K562 (cell line): ENCODE measurements at regions not wholly inside any gene's neighbourhood (a gene's known extent, or its start where the extent isn't known, plus 50 kb on each side); places are given as distances from the start of the nearest gene placed in this dataset.

Source experiments
- ATAC-seq: fragments of 200-7000 bp; cut with Tn5 transposase; 3 replicates; pipeline ENCODE4 v1.9.1; 2020; ENCODE audit warnings: moderate library complexity
- BruUV-seq: library from RNA; stranded (reverse); fragments of 400-500 nt; replicated peaks from 2 replicates; lab custom pipeline; 2021; lab: Mats Ljungman, UMichigan
- CTCF ChIA-PET: fragments of 300-600 bp; formaldehyde crosslinking; extraction: SDS; loops from one replicate; lab custom pipeline; 2021; ENCODE audit warnings: low intra/inter-chr PET ratio; lab: Yijun Ruan, JAX
- POLR2A ChIA-PET: fragments of 300-600, 350-650 bp; sonication (Branson Sonifier 250); formaldehyde crosslinking; extraction: SDS; loops from one replicate; lab custom pipeline; 2021; ENCODE audit warnings: antibody characterized with exemption, inconsistent platforms; lab: Yijun Ruan, JAX
- DNase-seq, 4 experiments: peaks; one replicate each; pipeline versions ENCODE4 v3.0.0 to v3.0.0-alpha.2; 2011 to 2018; ENCODE audit warnings: low spot score in 3 of 4, mixed read lengths in 3 of 4; ENCODE audit errors: extremely low read depth in 1 of 4
- FAIRE-seq: peaks from 2 replicates; lab custom pipeline; 2011; peaks lifted over from hg19 to GRCh38; lab: Jason Lieb, UNC
- H2AFZ ChIP-seq: 2 replicates; pipeline ENCODE4 v1.6.0; 2011; ENCODE audit warnings: low read depth, low read length, control low read depth, inconsistent platforms
- H3K27ac ChIP-seq: fragments of 200-600 bp; 3 replicates; pipeline ENCODE4 v1.8.0; 2011; ENCODE audit warnings: low read depth, mild to moderate bottlenecking, control low read depth, inconsistent platforms, low read length, moderate library complexity, mixed read lengths; ENCODE audit errors: extremely low read depth
- H3K27me3 ChIP-seq, 2 experiments: fragments of 300-600 bp in 1 of 2; 2 replicates in 1 of 2; 3 replicates in 1 of 2; pipeline versions ENCODE4 v1.6.0 to v1.8.0; 2011; ENCODE audit warnings: inconsistent platforms in 2 of 2, low read length in 2 of 2, mild to moderate bottlenecking in 1 of 2, mixed read lengths in 1 of 2, moderate library complexity in 1 of 2; ENCODE audit not compliant: control insufficient read depth in 2 of 2, insufficient read depth in 2 of 2
- H3K36me3 ChIP-seq: fragments of 300-600 bp; 3 replicates; pipeline ENCODE4 v1.8.0; 2011; ENCODE audit warnings: mild to moderate bottlenecking, low read length, inconsistent platforms; ENCODE audit not compliant: control insufficient read depth, insufficient read depth
- H3K4me1 ChIP-seq, 2 experiments: fragments of 200-600 bp in 1 of 2; replicated peaks in 1 of 2; 2 replicates in 1 of 2; 3 replicates in 1 of 2; pipeline versions ENCODE4 v1.5.1 to v1.8.0; 2011; ENCODE audit warnings: inconsistent platforms in 2 of 2, low read length in 2 of 2, mild to moderate bottlenecking in 1 of 2, mixed read lengths in 1 of 2, moderate library complexity in 1 of 2; ENCODE audit not compliant: control insufficient read depth in 2 of 2, insufficient read depth in 2 of 2
- H3K4me2 ChIP-seq: 2 replicates; pipeline ENCODE4 v1.6.1; 2011; ENCODE audit warnings: low read length, control low read depth, inconsistent platforms, mixed read lengths; ENCODE audit not compliant: insufficient read depth
- H3K4me3 ChIP-seq: fragments of 200-600 bp; sonication (generic), shearing (Covaris generic); 2 replicates; pipeline ENCODE4 v1.5.1; 2016; ENCODE audit warnings: control low read depth, inconsistent platforms
- H3K79me2 ChIP-seq: fragments of 200-600 bp; 3 replicates; pipeline ENCODE4 v1.8.0; 2011; ENCODE audit warnings: low read length, inconsistent platforms; ENCODE audit not compliant: control insufficient read depth, insufficient read depth
- H3K9ac ChIP-seq, 2 experiments: 2 replicates each; pipeline versions ENCODE4 v1.6.0 to v1.6.1; 2011; ENCODE audit warnings: low read depth in 2 of 2, low read length in 2 of 2, control low read depth in 1 of 2, inconsistent platforms in 1 of 2, mild to moderate bottlenecking in 1 of 2, mixed read lengths in 1 of 2; ENCODE audit not compliant: insufficient read depth in 1 of 2
- H3K9me1 ChIP-seq: one replicate; pipeline ENCODE4 v1.6.0; 2011; ENCODE audit warnings: inconsistent platforms, mild to moderate bottlenecking, low read length, moderate library complexity; ENCODE audit not compliant: control insufficient read depth, insufficient read depth
- H3K9me3 ChIP-seq: replicated peaks from 2 replicates; pipeline ENCODE4 v1.5.1; 2011; ENCODE audit warnings: low read depth, low read length, inconsistent platforms; ENCODE audit not compliant: control insufficient read depth, insufficient read depth
- H4K20me1 ChIP-seq: replicated peaks from 2 replicates; pipeline ENCODE4 v1.6.1; 2011; ENCODE audit warnings: low read length, inconsistent platforms, mixed read lengths; ENCODE audit not compliant: control insufficient read depth, insufficient read depth
- ASH1L ChIP-seq: fragments of 450-650 bp; IDR thresholded peaks from 2 replicates; pipeline ENCODE4 v1.6.1; 2018; ENCODE audit warnings: borderline replicate concordance, mild to moderate bottlenecking, low read depth; ENCODE audit not compliant: partially characterized antibody
- ATF7 ChIP-seq: fragments of 450-650 bp; IDR thresholded peaks from 2 replicates; pipeline ENCODE4 v1.7.1; 2014; ENCODE audit warnings: mild to moderate bottlenecking, moderate library complexity
- BDP1 ChIP-seq: IDR thresholded peaks from 3 replicates; pipeline ENCODE4 v1.6.1; 2011; ENCODE audit not compliant: insufficient read length, insufficient read depth
- EP400 ChIP-seq: fragments of 450-650 bp; IDR thresholded peaks from 2 replicates; pipeline ENCODE4 v1.6.1; 2017; ENCODE audit warnings: antibody characterized with exemption, mild to moderate bottlenecking, moderate library complexity
- GABPB1 ChIP-seq: sonication (generic); formaldehyde crosslinking; IDR thresholded peaks from 2 replicates; pipeline ENCODE4 v1.8.0; 2022; ENCODE audit warnings: mild to moderate bottlenecking, missing genetic modification reagents
- HCFC1 ChIP-seq: IDR thresholded peaks from 2 replicates; pipeline ENCODE4 v1.6.1; 2012; ENCODE audit warnings: low read depth, low read length, improper control_type of control experiment
- ILK ChIP-seq: fragments of 450-650 bp; IDR thresholded peaks from 2 replicates; pipeline ENCODE4 v1.6.1; 2016; ENCODE audit warnings: missing genetic modification characterization, low read depth, mild to moderate bottlenecking, missing compliant biosample characterization, moderate library complexity, borderline replicate concordance
- PHF21A ChIP-seq: fragments of 450-650 bp; IDR thresholded peaks from 2 replicates; pipeline ENCODE4 v1.6.1; 2017; ENCODE audit warnings: low read depth, borderline replicate concordance
- ZBTB43 ChIP-seq: sonication (generic); formaldehyde crosslinking; IDR thresholded peaks from 2 replicates; pipeline ENCODE4 v1.8.0; 2023; ENCODE audit warnings: mild to moderate bottlenecking, missing genetic modification reagents
- ZBTB9 ChIP-seq: fragments of 450-650 bp; formaldehyde crosslinking; IDR thresholded peaks from 2 replicates; pipeline ENCODE4 v1.4.0; 2020; ENCODE audit warnings: mild to moderate bottlenecking, moderate library complexity
- ZNF24 ChIP-seq: fragments of 450-650 bp; IDR thresholded peaks from 2 replicates; pipeline ENCODE4 v1.6.1; 2016
- WGBS: fragments of 100-300 bp; shearing (Covaris generic); methylation state at CpG from one replicate; pipeline ENCODE4 v1.1.6; 2016; ENCODE audit warnings: low coverage, mixed read lengths; ENCODE audit not compliant: insufficient coverage; ENCODE audit errors: missing lambda C conversion rate; 5-methylcytosine and 5-hydroxymethylcytosine counted together
- in situ Hi-C: fragments of 300-500 bp; cut with MboI; formaldehyde crosslinking; loops from 4 replicates; pipeline ENCODE4 v1.15.0; 2018; ENCODE audit warnings: inconsistent platforms, mixed read lengths
- intact Hi-C: fragments of 100-400 bp; cut with micrococcal nuclease; formaldehyde crosslinking; loops from 2 replicates; pipeline ENCODE4 v1.14.2; 2022
- TF ChIP-seq, protein P1 (sequence below): fragments of 250-450 bp; sonication (Bioruptor Pico); IDR thresholded peaks from 2 replicates; pipeline ENCODE4 v1.4.0; 2020

DNA sequence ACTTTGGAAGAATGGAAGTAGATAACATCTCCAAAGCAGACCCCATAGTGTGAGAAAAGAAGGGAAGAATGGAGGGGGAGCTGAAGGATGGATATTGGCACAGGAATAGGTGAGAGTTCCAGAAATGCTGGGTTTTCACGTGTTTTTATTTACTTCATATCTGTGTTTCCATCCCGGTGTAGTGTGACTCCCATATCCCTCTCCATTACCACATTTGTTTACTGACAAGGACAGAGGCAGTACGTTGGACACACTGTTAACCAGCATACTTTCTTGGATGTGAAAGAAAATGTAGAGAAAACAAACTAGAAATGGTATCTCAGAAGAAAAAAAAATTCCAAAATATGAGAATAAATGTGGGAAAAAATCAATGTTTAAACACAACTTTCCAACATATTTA lies 124.4 kb upstream of the PFKP start:
- Histone ChIP-seq H3K36me3 (no peaks in the 10 kb centered on the region), H3K4me1 (no peaks in the 10 kb centered on the region), H3K4me2 (no peak overlapping the region), H3K9ac (no peak overlapping the region), H3K4me3 (no peak overlapping the region), H3K9me1 (no peaks in the 10 kb centered on the region), H3K79me2 (no peaks in the 10 kb centered on the region), H3K27ac (no peak overlapping the region), H2AFZ (no peak overlapping the region), H4K20me1 (no peaks in the 10 kb centered on the region), H3K27me3 (peaks cover 0 to 13% of the 10 kb centered on the region in 2 experiments; a peak in 3 of 5 replicates), H3K9me3 (no peaks in the 10 kb centered on the region)
- CTCF ChIA-PET: no interaction called here
- POLR2A ChIA-PET: no interaction called here
- ATAC-seq: no peak
- no peak for DNase-seq
- 4% methylated on average over 3 of the region's 3 CpGs for WGBS
- no TSS peak for BruUV-seq
- in situ Hi-C loops: no loop called here
- no peak for FAIRE-seq
- intact Hi-C loops: no loop called here
- TF ChIP-seq ILK (tag) (no peak), ASH1L (no peak), ATF7 (no peak), ZBTB9 (CRISPR knock-in tag) (no peak), PHF21A (no peak), GABPB1 (CRISPR knock-in tag) (no peak), EP400 (no peak), ZBTB43 (CRISPR knock-in tag) (no peak), HCFC1 (no peak), BDP1 (no peak), ZNF24 (no peak)
- TF ChIP-seq, protein P1, sequence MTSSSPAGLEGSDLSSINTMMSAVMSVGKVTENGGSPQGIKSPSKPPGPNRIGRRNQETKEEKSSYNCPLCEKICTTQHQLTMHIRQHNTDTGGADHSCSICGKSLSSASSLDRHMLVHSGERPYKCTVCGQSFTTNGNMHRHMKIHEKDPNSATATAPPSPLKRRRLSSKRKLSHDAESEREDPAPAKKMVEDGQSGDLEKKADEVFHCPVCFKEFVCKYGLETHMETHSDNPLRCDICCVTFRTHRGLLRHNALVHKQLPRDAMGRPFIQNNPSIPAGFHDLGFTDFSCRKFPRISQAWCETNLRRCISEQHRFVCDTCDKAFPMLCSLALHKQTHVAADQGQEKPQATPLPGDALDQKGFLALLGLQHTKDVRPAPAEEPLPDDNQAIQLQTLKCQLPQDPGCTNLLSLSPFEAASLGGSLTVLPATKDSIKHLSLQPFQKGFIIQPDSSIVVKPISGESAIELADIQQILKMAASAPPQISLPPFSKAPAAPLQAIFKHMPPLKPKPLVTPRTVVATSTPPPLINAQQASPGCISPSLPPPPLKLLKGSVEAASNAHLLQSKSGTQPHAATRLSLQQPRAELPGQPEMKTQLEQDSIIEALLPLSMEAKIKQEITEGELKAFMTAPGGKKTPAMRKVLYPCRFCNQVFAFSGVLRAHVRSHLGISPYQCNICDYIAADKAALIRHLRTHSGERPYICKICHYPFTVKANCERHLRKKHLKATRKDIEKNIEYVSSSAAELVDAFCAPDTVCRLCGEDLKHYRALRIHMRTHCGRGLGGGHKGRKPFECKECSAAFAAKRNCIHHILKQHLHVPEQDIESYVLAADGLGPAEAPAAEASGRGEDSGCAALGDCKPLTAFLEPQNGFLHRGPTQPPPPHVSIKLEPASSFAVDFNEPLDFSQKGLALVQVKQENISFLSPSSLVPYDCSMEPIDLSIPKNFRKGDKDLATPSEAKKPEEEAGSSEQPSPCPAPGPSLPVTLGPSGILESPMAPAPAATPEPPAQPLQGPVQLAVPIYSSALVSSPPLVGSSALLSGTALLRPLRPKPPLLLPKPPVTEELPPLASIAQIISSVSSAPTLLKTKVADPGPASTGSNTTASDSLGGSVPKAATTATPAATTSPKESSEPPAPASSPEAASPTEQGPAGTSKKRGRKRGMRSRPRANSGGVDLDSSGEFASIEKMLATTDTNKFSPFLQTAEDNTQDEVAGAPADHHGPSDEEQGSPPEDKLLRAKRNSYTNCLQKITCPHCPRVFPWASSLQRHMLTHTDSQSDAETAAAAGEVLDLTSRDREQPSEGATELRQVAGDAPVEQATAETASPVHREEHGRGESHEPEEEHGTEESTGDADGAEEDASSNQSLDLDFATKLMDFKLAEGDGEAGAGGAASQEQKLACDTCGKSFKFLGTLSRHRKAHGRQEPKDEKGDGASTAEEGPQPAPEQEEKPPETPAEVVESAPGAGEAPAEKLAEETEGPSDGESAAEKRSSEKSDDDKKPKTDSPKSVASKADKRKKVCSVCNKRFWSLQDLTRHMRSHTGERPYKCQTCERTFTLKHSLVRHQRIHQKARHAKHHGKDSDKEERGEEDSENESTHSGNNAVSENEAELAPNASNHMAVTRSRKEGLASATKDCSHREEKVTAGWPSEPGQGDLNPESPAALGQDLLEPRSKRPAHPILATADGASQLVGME (CRISPR knock-in tag): no peak
